CD8-positive, alpha-beta memory T cell (primary cell): ENCODE measurements at regions not wholly inside any gene's neighbourhood (a gene's known extent, or its start where the extent isn't known, plus 50 kb on each side); places are given as distances from the start of the nearest gene placed in this dataset.

Source experiments
- CTCF ChIA-PET: fragments of 350-600 bp; sonication (Branson Sonifier 250); formaldehyde crosslinking; loops from one replicate; lab custom pipeline; 2021; ENCODE audit warnings: antibody characterized with exemption; lab: Charles Lee
- POLR2A ChIA-PET: fragments of 350-600 bp; sonication (Branson Sonifier 250); formaldehyde crosslinking; loops from one replicate; lab custom pipeline; 2021; ENCODE audit warnings: antibody characterized with exemption; lab: Charles Lee
- DNase-seq, 5 donors: peaks; one replicate each; pipeline versions ENCODE4 v3.0.0 to v3.0.0-alpha.2; 2020 to 2022; ENCODE audit warnings: mixed read lengths in 1 of 5
- H3K27ac ChIP-seq: one replicate; pipeline ENCODE4 v1.7.0; 2013; ENCODE audit warnings: low read depth, mild to moderate bottlenecking, low read length, moderate library complexity
- H3K27me3 ChIP-seq: 2 replicates; pipeline ENCODE4 v1.7.0; 2013; ENCODE audit warnings: low read length, mild to moderate bottlenecking; ENCODE audit not compliant: insufficient read depth, poor library complexity, severe bottlenecking
- H3K36me3 ChIP-seq: 2 replicates; pipeline ENCODE4 v1.7.0; 2013; ENCODE audit warnings: mild to moderate bottlenecking, low read length, moderate library complexity; ENCODE audit not compliant: insufficient read depth
- H3K4me1 ChIP-seq: 2 replicates; pipeline ENCODE4 v1.7.0; 2013; ENCODE audit warnings: mild to moderate bottlenecking, low read length, moderate library complexity; ENCODE audit not compliant: insufficient read depth
- H3K4me3 ChIP-seq: 2 replicates; pipeline ENCODE4 v1.7.0; 2013; ENCODE audit warnings: mild to moderate bottlenecking, low read length
- H3K9me3 ChIP-seq: 2 replicates; pipeline ENCODE4 v1.7.0; 2013; ENCODE audit warnings: mild to moderate bottlenecking, low read length
- H3K27ac Mint-ChIP-seq, 8 donors: one replicate each; pipeline ENCODE4 v1.8.0; 2020 to 2021; ENCODE audit warnings: mixed read lengths in 8 of 8, mild to moderate bottlenecking in 6 of 8, inconsistent platforms in 3 of 8, moderate library complexity in 3 of 8
- H3K27me3 Mint-ChIP-seq, 2 donors: one replicate each; pipeline ENCODE4 v1.8.0; 2020 to 2021; ENCODE audit warnings: mixed read lengths in 2 of 2, mild to moderate bottlenecking in 1 of 2, moderate library complexity in 1 of 2
- H3K36me3 Mint-ChIP-seq, 3 donors: one replicate each; pipeline ENCODE4 v1.8.0; 2020 to 2021; ENCODE audit warnings: mixed read lengths in 3 of 3, inconsistent platforms in 1 of 3, mild to moderate bottlenecking in 1 of 3
- H3K4me1 Mint-ChIP-seq, 3 donors: one replicate each; pipeline ENCODE4 v1.8.0; 2020 to 2021; ENCODE audit warnings: mixed read lengths in 3 of 3, inconsistent platforms in 1 of 3, mild to moderate bottlenecking in 1 of 3
- H3K4me3 Mint-ChIP-seq, 7 donors: one replicate each; pipeline ENCODE4 v1.8.0; 2020 to 2021; ENCODE audit warnings: mixed read lengths in 7 of 7, mild to moderate bottlenecking in 6 of 7, moderate library complexity in 4 of 7, inconsistent platforms in 2 of 7
- H3K9me3 Mint-ChIP-seq, 5 donors: one replicate each; pipeline ENCODE4 v1.8.0; 2020 to 2022; ENCODE audit warnings: mixed read lengths in 5 of 5, mild to moderate bottlenecking in 3 of 5, moderate library complexity in 2 of 5, inconsistent platforms in 1 of 5

- no peak for DNase-seq
- H3K36me3 ChIP-seq: no peaks in the 10 kb centered on the region
- H3K4me3 ChIP-seq: no peak overlapping the region
- H3K9me3 ChIP-seq: no peaks in the 10 kb centered on the region
- POLR2A ChIA-PET: no interaction called here
- Mint-ChIP-seq H3K36me3 (no peaks in the 10 kb centered on the region), H3K27me3 (no peaks in the 10 kb centered on the region), H3K27ac (no peak overlapping the region), H3K4me3 (no peak overlapping the region), H3K4me1 (no peaks in the 10 kb centered on the region), H3K9me3 (peaks cover 0 to 29% (median 2%) of the 10 kb centered on the region in 5 donors)
- H3K4me1 ChIP-seq: no peaks in the 10 kb centered on the region
- no peak overlapping the region for H3K27ac ChIP-seq
- H3K27me3 ChIP-seq: no peaks in the 10 kb centered on the region
- CTCF ChIA-PET: no interaction called here
Observed at GRCh38 chr7:15751191-15751701, 64.8 kb upstream of the MEOX2 start.

- DNase-seq: no peak
- ChIA-PET POLR2A (no interaction called here), CTCF (no interaction called here)
- H3K27ac ChIP-seq: no peak overlapping the region
- Mint-ChIP-seq H3K4me1 (no peaks in the 10 kb centered on the region), H3K27me3 (no peaks in the 10 kb centered on the region), H3K4me3 (no peak overlapping the region), H3K36me3 (no peaks in the 10 kb centered on the region), H3K9me3 (peaks cover 0 to 26% (median 2%) of the 10 kb centered on the region in 5 donors), H3K27ac (no peak overlapping the region)
- H3K27me3 ChIP-seq: no peaks in the 10 kb centered on the region
- no peak overlapping the region for H3K4me3 ChIP-seq
- H3K4me1 ChIP-seq: no peaks in the 10 kb centered on the region
- H3K36me3 ChIP-seq: no peaks in the 10 kb centered on the region
- no peaks in the 10 kb centered on the region for H3K9me3 ChIP-seq
Observed at GRCh38 chr7:15750727-15751126, 64.2 kb upstream of the MEOX2 start.

GRCh38 chr7:15749631-15750030, 63.1 kb upstream of the MEOX2 start:
- no peak overlapping the region for H3K27ac ChIP-seq
- Mint-ChIP-seq H3K4me3 (no peak overlapping the region), H3K4me1 (no peaks in the 10 kb centered on the region), H3K36me3 (no peaks in the 10 kb centered on the region), H3K9me3 (peaks cover 0 to 26% (median 2%) of the 10 kb centered on the region in 5 donors), H3K27ac (no peak overlapping the region), H3K27me3 (no peaks in the 10 kb centered on the region)
- no peaks in the 10 kb centered on the region for H3K27me3 ChIP-seq
- ChIA-PET POLR2A (no interaction called here), CTCF (no interaction called here)
- no peaks in the 10 kb centered on the region for H3K9me3 ChIP-seq
- H3K36me3 ChIP-seq: no peaks in the 10 kb centered on the region
- H3K4me3 ChIP-seq: no peak overlapping the region
- no peaks in the 10 kb centered on the region for H3K4me1 ChIP-seq
- no peak for DNase-seq

GRCh38 chr7:15747712-15748111, 61.2 kb upstream of the MEOX2 start:
- Mint-ChIP-seq H3K9me3 (peaks cover 0 to 26% (median 3%) of the 10 kb centered on the region in 5 donors), H3K36me3 (no peaks in the 10 kb centered on the region), H3K27ac (no peak overlapping the region), H3K27me3 (no peaks in the 10 kb centered on the region), H3K4me3 (no peak overlapping the region), H3K4me1 (no peaks in the 10 kb centered on the region)
- H3K4me1 ChIP-seq: no peaks in the 10 kb centered on the region
- no peaks in the 10 kb centered on the region for H3K9me3 ChIP-seq
- no peak overlapping the region for H3K27ac ChIP-seq
- H3K27me3 ChIP-seq: no peaks in the 10 kb centered on the region
- no peaks in the 10 kb centered on the region for H3K36me3 ChIP-seq
- DNase-seq: no peak
- POLR2A ChIA-PET: no interaction called here
- no peak overlapping the region for H3K4me3 ChIP-seq
- CTCF ChIA-PET: no interaction called here

- Histone ChIP-seq H3K36me3 (no peaks in the 10 kb centered on the region), H3K27me3 (no peaks in the 10 kb centered on the region), H3K9me3 (no peaks in the 10 kb centered on the region), H3K4me3 (no peak overlapping the region), H3K27ac (no peak overlapping the region), H3K4me1 (no peaks in the 10 kb centered on the region)
- Mint-ChIP-seq H3K36me3 (no peaks in the 10 kb centered on the region), H3K27me3 (no peaks in the 10 kb centered on the region), H3K27ac (no peak overlapping the region), H3K4me1 (no peaks in the 10 kb centered on the region), H3K9me3 (peaks cover 0 to 26% (median 3%) of the 10 kb centered on the region in 5 donors), H3K4me3 (no peak overlapping the region)
- ChIA-PET POLR2A (no interaction called here), CTCF (no interaction called here)
- no peak for DNase-seq
Observed at GRCh38 chr7:15747301-15747700, 60.8 kb upstream of the MEOX2 start.

- CTCF ChIA-PET: no interaction called here
- POLR2A ChIA-PET: no interaction called here
- Mint-ChIP-seq H3K27ac (no peak overlapping the region), H3K4me1 (no peaks in the 10 kb centered on the region), H3K9me3 (peaks cover 0 to 17% (median 3%) of the 10 kb centered on the region in 5 donors), H3K27me3 (no peaks in the 10 kb centered on the region), H3K4me3 (no peak overlapping the region), H3K36me3 (no peaks in the 10 kb centered on the region)
- Histone ChIP-seq H3K27me3 (no peaks in the 10 kb centered on the region), H3K4me3 (no peak overlapping the region), H3K4me1 (no peaks in the 10 kb centered on the region), H3K36me3 (no peaks in the 10 kb centered on the region), H3K9me3 (no peaks in the 10 kb centered on the region), H3K27ac (no peak overlapping the region)
- DNase-seq: no peak
Observed at GRCh38 chr7:15743926-15744480, 57.5 kb upstream of the MEOX2 start.

- DNase-seq: no peak
- Mint-ChIP-seq H3K4me1 (no peaks in the 10 kb centered on the region), H3K4me3 (no peak overlapping the region), H3K27ac (no peak overlapping the region), H3K27me3 (no peaks in the 10 kb centered on the region), H3K9me3 (peaks cover 0 to 17% (median 3%) of the 10 kb centered on the region in 5 donors), H3K36me3 (no peaks in the 10 kb centered on the region)
- Histone ChIP-seq H3K36me3 (no peaks in the 10 kb centered on the region), H3K9me3 (no peaks in the 10 kb centered on the region), H3K4me3 (no peak overlapping the region), H3K27me3 (no peaks in the 10 kb centered on the region), H3K4me1 (no peaks in the 10 kb centered on the region), H3K27ac (no peak overlapping the region)
- ChIA-PET CTCF (no interaction called here), POLR2A (no interaction called here)
Observed at GRCh38 chr7:15737601-15738000, 51.1 kb upstream of the MEOX2 start.
